SK-N-SH treated with all-trans-retinoic acid at 6 μM for 48 hours (cell line): ENCODE measurements at regions not wholly inside any gene's neighbourhood (a gene's known extent, or its start where the extent isn't known, plus 50 kb on each side); places are given as distances from the start of the nearest gene placed in this dataset.

ENCODE experiments used
- ATAC-seq: fragments of 200-7000 bp; cut with Tn5 transposase; 3 replicates; pipeline ENCODE4 v1.9.1; 2020; ENCODE audit warnings: mild to moderate bottlenecking, moderate library complexity
- ARNTL ChIP-seq: fragments of 450-650 bp; formaldehyde crosslinking; IDR thresholded peaks from 2 replicates; pipeline ENCODE4 v1.5.0; 2020; ENCODE audit warnings: low read depth, mild to moderate bottlenecking, moderate library complexity, borderline replicate concordance
- BACH2 ChIP-seq: fragments of 250-450 bp; sonication (Bioruptor Pico); IDR thresholded peaks from 2 replicates; pipeline ENCODE4 v1.9.0; 2021; ENCODE audit warnings: mild to moderate bottlenecking, borderline replicate concordance
- ESRRG ChIP-seq: fragments of 250-450 bp; sonication (Bioruptor Pico); IDR thresholded peaks from 2 replicates; pipeline ENCODE4 v1.6.1; 2021; ENCODE audit warnings: mild to moderate bottlenecking
- GLIS3 ChIP-seq: fragments of 250-450 bp; sonication (Bioruptor Pico); IDR thresholded peaks from 2 replicates; pipeline ENCODE4 v1.5.0; 2020; ENCODE audit warnings: mild to moderate bottlenecking, moderate library complexity
- ISL1 ChIP-seq: fragments of 250-450 bp; sonication (Bioruptor Pico); IDR thresholded peaks from 2 replicates; pipeline ENCODE4 v2.1.2; 2022; ENCODE audit warnings: mild to moderate bottlenecking, moderate library complexity
- OSR1 ChIP-seq: fragments of 250-450 bp; sonication (Bioruptor Pico); IDR thresholded peaks from 2 replicates; pipeline ENCODE4 v1.8.0; 2022; ENCODE audit warnings: moderate library complexity, mild to moderate bottlenecking, inconsistent platforms
- RARB ChIP-seq: fragments of 250-450 bp; sonication (Bioruptor Pico); IDR thresholded peaks from 2 replicates; pipeline ENCODE4 v1.8.0; 2021; ENCODE audit warnings: mild to moderate bottlenecking, moderate library complexity
- SNAI2 ChIP-seq: fragments of 250-450 bp; sonication (Bioruptor Pico); IDR thresholded peaks from 2 replicates; pipeline ENCODE4 v1.5.0; 2020; ENCODE audit warnings: mild to moderate bottlenecking, moderate library complexity
- TCF4 ChIP-seq: fragments of 250-450 bp; sonication (Bioruptor Pico); IDR thresholded peaks from 2 replicates; pipeline ENCODE4 v1.8.0; 2021; ENCODE audit warnings: mild to moderate bottlenecking, moderate library complexity, borderline replicate concordance
- TOX ChIP-seq: fragments of 250-450 bp; sonication (Bioruptor Pico); IDR thresholded peaks from 2 replicates; pipeline ENCODE4 v1.8.0; 2021; ENCODE audit warnings: mild to moderate bottlenecking, moderate library complexity, borderline replicate concordance
- TSHZ2 ChIP-seq: fragments of 250-450 bp; sonication (Bioruptor Pico); IDR thresholded peaks from 2 replicates; pipeline ENCODE4 v1.5.0; 2020; ENCODE audit warnings: mild to moderate bottlenecking, moderate library complexity
- ZC3H10 ChIP-seq: fragments of 250-450 bp; sonication (Bioruptor Pico); IDR thresholded peaks from 2 replicates; pipeline ENCODE4 v1.5.1; 2021; ENCODE audit warnings: mild to moderate bottlenecking, moderate library complexity
- ZFP3 ChIP-seq: fragments of 250-450 bp; sonication (Bioruptor Pico); IDR thresholded peaks from 2 replicates; pipeline ENCODE4 v1.5.0; 2020; ENCODE audit warnings: mild to moderate bottlenecking, moderate library complexity
- ZFP30 ChIP-seq: fragments of 450-650 bp; formaldehyde crosslinking; IDR thresholded peaks from 2 replicates; pipeline ENCODE4 v1.5.0; 2022; ENCODE audit warnings: mild to moderate bottlenecking, moderate library complexity
- ZNF565 ChIP-seq: fragments of 450-650 bp; formaldehyde crosslinking; conservative IDR thresholded peaks from 2 replicates; pipeline ENCODE4 v1.5.0; 2020; ENCODE audit warnings: low read depth, mild to moderate bottlenecking, moderate library complexity
- ZNF70 ChIP-seq: fragments of 450-650 bp; formaldehyde crosslinking; IDR thresholded peaks from 2 replicates; pipeline ENCODE4 v1.5.0; 2020; ENCODE audit warnings: mild to moderate bottlenecking, moderate library complexity
- ZNF8 ChIP-seq: fragments of 450-650 bp; formaldehyde crosslinking; IDR thresholded peaks from 2 replicates; pipeline ENCODE4 v1.5.0; 2020; ENCODE audit warnings: mild to moderate bottlenecking, moderate library complexity
- TF ChIP-seq, protein P1 (sequence below): fragments of 250-450 bp; sonication (Bioruptor Pico); IDR thresholded peaks from 2 replicates; pipeline ENCODE4 v1.8.0; 2021; ENCODE audit warnings: low read depth, mild to moderate bottlenecking, moderate library complexity, borderline replicate concordance
- TF ChIP-seq, protein P2 (sequence below): fragments of 250-450 bp; sonication (Bioruptor Pico); IDR thresholded peaks from 2 replicates; pipeline ENCODE4 v1.8.0; 2020; ENCODE audit warnings: mild to moderate bottlenecking, moderate library complexity, borderline replicate concordance
- TF ChIP-seq, protein P3 (sequence below): fragments of 250-450 bp; sonication (Bioruptor Pico); IDR thresholded peaks from 2 replicates; pipeline ENCODE4 v1.5.1; 2020; ENCODE audit warnings: low read depth, mild to moderate bottlenecking, moderate library complexity
- TF ChIP-seq, protein P4 (sequence below): fragments of 250-450 bp; sonication (Bioruptor Pico); IDR thresholded peaks from 2 replicates; pipeline ENCODE4 v1.5.1; 2021; ENCODE audit warnings: mild to moderate bottlenecking, moderate library complexity

DNA sequence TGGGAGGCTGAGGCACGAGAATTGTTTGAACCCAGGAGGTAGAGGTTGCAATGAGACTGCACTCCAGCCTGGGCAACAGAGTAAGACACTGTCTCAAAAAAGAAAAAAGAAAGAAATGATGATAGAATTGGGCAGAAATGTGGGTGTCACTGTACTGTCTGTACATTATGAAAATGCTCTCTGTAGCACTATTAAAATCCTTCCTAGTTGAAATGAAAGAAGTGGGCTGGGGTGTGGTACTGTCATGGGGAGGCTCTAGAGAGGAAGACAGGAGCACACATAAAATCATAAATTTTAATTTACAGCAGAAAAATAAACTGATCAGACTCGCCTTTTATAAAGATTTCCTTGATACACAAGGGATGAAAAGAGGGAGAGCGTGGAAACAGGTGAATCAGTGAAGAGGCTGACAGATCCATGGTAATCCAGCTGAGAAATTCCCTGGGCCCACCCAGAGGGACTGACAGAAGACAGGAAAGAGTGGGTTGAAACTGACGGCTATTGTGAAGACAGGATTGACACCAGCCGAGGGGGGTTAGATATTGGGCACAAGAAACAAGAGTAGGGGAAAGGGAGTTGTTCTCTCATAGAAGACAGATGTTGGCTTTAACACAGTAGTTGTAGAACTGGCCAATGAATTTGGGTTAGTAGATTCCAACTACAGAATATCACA is 96.4 kb upstream of the ATL2 start:
- TF ChIP-seq GLIS3 (CRISPR knock-in tag) (no peak), ISL1 (CRISPR knock-in tag) (no peak), ZNF565 (CRISPR knock-in tag) (no peak), ZFP30 (no peak), ZNF70 (no peak), TSHZ2 (CRISPR knock-in tag) (no peak), ZC3H10 (CRISPR knock-in tag) (no peak), TOX (CRISPR knock-in tag) (no peak), SNAI2 (CRISPR knock-in tag) (no peak), ESRRG (CRISPR knock-in tag) (no peak), ARNTL (CRISPR knock-in tag) (no peak), RARB (no peak), ZFP3 (CRISPR knock-in tag) (no peak)
- TF ChIP-seq, protein P1, sequence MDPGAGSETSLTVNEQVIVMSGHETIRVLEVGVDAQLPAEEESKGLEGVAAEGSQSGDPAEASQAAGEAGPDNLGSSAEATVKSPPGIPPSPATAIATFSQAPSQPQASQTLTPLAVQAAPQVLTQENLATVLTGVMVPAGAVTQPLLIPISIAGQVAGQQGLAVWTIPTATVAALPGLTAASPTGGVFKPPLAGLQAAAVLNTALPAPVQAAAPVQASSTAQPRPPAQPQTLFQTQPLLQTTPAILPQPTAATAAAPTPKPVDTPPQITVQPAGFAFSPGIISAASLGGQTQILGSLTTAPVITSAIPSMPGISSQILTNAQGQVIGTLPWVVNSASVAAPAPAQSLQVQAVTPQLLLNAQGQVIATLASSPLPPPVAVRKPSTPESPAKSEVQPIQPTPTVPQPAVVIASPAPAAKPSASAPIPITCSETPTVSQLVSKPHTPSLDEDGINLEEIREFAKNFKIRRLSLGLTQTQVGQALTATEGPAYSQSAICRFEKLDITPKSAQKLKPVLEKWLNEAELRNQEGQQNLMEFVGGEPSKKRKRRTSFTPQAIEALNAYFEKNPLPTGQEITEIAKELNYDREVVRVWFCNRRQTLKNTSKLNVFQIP = no peak
- TF ChIP-seq, protein P2, sequence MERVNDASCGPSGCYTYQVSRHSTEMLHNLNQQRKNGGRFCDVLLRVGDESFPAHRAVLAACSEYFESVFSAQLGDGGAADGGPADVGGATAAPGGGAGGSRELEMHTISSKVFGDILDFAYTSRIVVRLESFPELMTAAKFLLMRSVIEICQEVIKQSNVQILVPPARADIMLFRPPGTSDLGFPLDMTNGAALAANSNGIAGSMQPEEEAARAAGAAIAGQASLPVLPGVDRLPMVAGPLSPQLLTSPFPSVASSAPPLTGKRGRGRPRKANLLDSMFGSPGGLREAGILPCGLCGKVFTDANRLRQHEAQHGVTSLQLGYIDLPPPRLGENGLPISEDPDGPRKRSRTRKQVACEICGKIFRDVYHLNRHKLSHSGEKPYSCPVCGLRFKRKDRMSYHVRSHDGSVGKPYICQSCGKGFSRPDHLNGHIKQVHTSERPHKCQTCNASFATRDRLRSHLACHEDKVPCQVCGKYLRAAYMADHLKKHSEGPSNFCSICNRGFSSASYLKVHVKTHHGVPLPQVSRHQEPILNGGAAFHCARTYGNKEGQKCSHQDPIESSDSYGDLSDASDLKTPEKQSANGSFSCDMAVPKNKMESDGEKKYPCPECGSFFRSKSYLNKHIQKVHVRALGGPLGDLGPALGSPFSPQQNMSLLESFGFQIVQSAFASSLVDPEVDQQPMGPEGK (CRISPR knock-in tag) = no peak
- TF ChIP-seq, protein P3, sequence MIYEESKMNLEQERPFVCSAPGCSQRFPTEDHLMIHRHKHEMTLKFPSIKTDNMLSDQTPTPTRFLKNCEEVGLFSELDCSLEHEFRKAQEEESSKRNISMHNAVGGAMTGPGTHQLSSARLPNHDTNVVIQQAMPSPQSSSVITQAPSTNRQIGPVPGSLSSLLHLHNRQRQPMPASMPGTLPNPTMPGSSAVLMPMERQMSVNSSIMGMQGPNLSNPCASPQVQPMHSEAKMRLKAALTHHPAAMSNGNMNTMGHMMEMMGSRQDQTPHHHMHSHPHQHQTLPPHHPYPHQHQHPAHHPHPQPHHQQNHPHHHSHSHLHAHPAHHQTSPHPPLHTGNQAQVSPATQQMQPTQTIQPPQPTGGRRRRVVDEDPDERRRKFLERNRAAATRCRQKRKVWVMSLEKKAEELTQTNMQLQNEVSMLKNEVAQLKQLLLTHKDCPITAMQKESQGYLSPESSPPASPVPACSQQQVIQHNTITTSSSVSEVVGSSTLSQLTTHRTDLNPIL (CRISPR knock-in tag) = no peak
- no peak for ATAC-seq

- TF ChIP-seq ZNF565 (CRISPR knock-in tag) (no peak), ARNTL (CRISPR knock-in tag) (no peak), ZNF8 (CRISPR knock-in tag) (no peak), BACH2 (CRISPR knock-in tag) (no peak), TCF4 (CRISPR knock-in tag) (no peak), ZC3H10 (CRISPR knock-in tag) (no peak), ISL1 (CRISPR knock-in tag) (no peak), OSR1 (no peak)
- TF ChIP-seq, protein P3 (CRISPR knock-in tag) = no peak
- TF ChIP-seq, protein P4, sequence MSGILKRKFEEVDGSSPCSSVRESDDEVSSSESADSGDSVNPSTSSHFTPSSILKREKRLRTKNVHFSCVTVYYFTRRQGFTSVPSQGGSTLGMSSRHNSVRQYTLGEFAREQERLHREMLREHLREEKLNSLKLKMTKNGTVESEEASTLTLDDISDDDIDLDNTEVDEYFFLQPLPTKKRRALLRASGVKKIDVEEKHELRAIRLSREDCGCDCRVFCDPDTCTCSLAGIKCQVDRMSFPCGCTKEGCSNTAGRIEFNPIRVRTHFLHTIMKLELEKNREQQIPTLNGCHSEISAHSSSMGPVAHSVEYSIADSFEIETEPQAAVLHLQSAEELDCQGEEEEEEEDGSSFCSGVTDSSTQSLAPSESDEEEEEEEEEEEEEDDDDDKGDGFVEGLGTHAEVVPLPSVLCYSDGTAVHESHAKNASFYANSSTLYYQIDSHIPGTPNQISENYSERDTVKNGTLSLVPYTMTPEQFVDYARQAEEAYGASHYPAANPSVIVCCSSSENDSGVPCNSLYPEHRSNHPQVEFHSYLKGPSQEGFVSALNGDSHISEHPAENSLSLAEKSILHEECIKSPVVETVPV (CRISPR knock-in tag) = no peak
- no peak for ATAC-seq
These were observed 93.0 kb upstream of the ATL2 start for GRCh38 chr2:38470115-38470514.
